OCI-LY7 (cell line): ENCODE measurements at regions not wholly inside any gene's neighbourhood (a gene's known extent, or its start where the extent isn't known, plus 50 kb on each side); places are given as distances from the start of the nearest gene placed in this dataset.

ENCODE experiments used
- BruUV-seq: library from RNA; stranded (reverse); fragments of 400-500 nt; replicated peaks from 2 replicates; lab custom pipeline; 2021; lab: Mats Ljungman, UMichigan
- CTCF ChIA-PET: fragments of 300-600 bp; sonication (Branson Sonifier 250); formaldehyde crosslinking; loops from one replicate; lab custom pipeline; 2022; ENCODE audit warnings: antibody characterized with exemption; ENCODE audit not compliant: unreplicated experiment; lab: Charles Lee
- POLR2A ChIA-PET: fragments of 300-600 bp; sonication (Branson Sonifier 250); formaldehyde crosslinking; loops from one replicate; lab custom pipeline; 2022; ENCODE audit warnings: antibody characterized with exemption; lab: Charles Lee
- DNase-seq: peaks from one replicate; pipeline ENCODE4 v3.0.0-alpha.2; 2015; ENCODE audit warnings: low spot score
- H2AFZ ChIP-seq: fragments of 200-600 bp; sonication (generic), shearing (Covaris generic); 2 replicates; pipeline ENCODE4 v1.6.1; 2014; ENCODE audit warnings: mild to moderate bottlenecking, antibody characterized with exemption, low read length, moderate library complexity
- H3K27ac ChIP-seq: fragments of 200-600 bp; sonication (generic); 2 replicates; pipeline ENCODE4 v1.5.1; 2014; ENCODE audit warnings: mixed run types, low read depth, mild to moderate bottlenecking, moderate library complexity, low read length, inconsistent platforms; ENCODE audit not compliant: poor library complexity, severe bottlenecking
- H3K36me3 ChIP-seq: fragments of 200-600 bp; sonication (generic); 2 replicates; pipeline ENCODE4 v1.6.1; 2014; ENCODE audit warnings: mild to moderate bottlenecking, antibody characterized with exemption, low read length, moderate library complexity, mixed read lengths; ENCODE audit not compliant: insufficient read depth
- H3K4me1 ChIP-seq: fragments of 200-600 bp; sonication (generic); 2 replicates; pipeline ENCODE4 v1.5.1; 2014; ENCODE audit warnings: mild to moderate bottlenecking, low read length; ENCODE audit not compliant: insufficient read depth, poor library complexity, severe bottlenecking
- H3K4me2 ChIP-seq: fragments of 200-600 bp; sonication (generic); 2 replicates; pipeline ENCODE4 v1.6.1; 2014; ENCODE audit warnings: mild to moderate bottlenecking, low read length
- H3K4me3 ChIP-seq: fragments of 200-600 bp; sonication (generic); 2 replicates; pipeline ENCODE4 v1.5.1; 2014; ENCODE audit warnings: mild to moderate bottlenecking, low read depth, low read length; ENCODE audit not compliant: poor library complexity, severe bottlenecking
- H3K79me2 ChIP-seq: fragments of 200-600 bp; sonication (generic); 2 replicates; pipeline ENCODE4 v1.6.1; 2016; ENCODE audit warnings: low read depth, mild to moderate bottlenecking, low read length, moderate library complexity, mixed read lengths; ENCODE audit not compliant: insufficient read depth
- H3K9me2 ChIP-seq: fragments of 200-600 bp; sonication (generic); 2 replicates; pipeline ENCODE4 v1.6.1; 2016; ENCODE audit warnings: mild to moderate bottlenecking, low read length, mixed read lengths; ENCODE audit not compliant: insufficient read depth
- H3K9me3 ChIP-seq: fragments of 200-600 bp; sonication (generic); 2 replicates; pipeline ENCODE4 v1.6.1; 2014; ENCODE audit warnings: mild to moderate bottlenecking, mixed run types, low read length, mixed read lengths
- H4K20me1 ChIP-seq: fragments of 200-600 bp; sonication (generic); 2 replicates; pipeline ENCODE4 v1.6.1; 2014; ENCODE audit warnings: mild to moderate bottlenecking, antibody characterized with exemption, low read length, moderate library complexity, mixed read lengths; ENCODE audit not compliant: insufficient read depth
- EZH2phosphoT487 ChIP-seq: fragments of 200-600 bp; sonication (generic); IDR thresholded peaks from 2 replicates; pipeline ENCODE4 v1.6.1; 2018; ENCODE audit warnings: low read depth, borderline replicate concordance, mild to moderate bottlenecking, mixed run types, antibody characterized with exemption, low read length, moderate library complexity, mixed read lengths
- intact Hi-C: fragments of 100-400 bp; cut with micrococcal nuclease; formaldehyde crosslinking; loops from one replicate; pipeline ENCODE4 v1.10.0; 2022; ENCODE audit not compliant: unreplicated experiment
- TF ChIP-seq, protein P1 (sequence below): fragments of 200-600 bp; sonication (generic); conservative IDR thresholded peaks from 2 replicates; pipeline ENCODE4 v1.5.1; 2014; ENCODE audit warnings: mild to moderate bottlenecking, antibody characterized with exemption, low read length, moderate library complexity, mixed read lengths

DNA sequence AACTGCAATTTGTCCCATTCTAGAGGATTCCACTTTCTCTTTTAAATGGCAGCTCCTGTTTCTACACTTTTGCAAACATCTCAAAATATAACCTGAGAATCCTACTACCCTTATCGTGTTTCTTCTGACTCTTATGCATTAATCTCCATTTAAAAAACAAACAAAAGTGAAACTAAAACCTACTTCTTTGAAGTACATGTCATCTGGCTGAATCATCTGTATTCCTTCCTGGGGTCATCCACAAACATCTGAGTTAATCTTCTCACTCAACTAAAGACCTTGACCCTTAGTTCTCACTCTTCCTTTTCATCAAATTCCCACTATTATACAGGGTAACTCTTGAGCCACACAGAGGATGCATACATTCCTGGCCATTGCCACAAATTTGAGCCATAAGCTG, 584.8 kb downstream of the PPARGC1A start:
- H3K79me2 ChIP-seq = no peaks in the 10 kb centered on the region
- no peaks in the 10 kb centered on the region for H3K9me3 ChIP-seq
- H3K27ac ChIP-seq = no peak overlapping the region
- ChIA-PET POLR2A (interaction anchor here (0.7 to 2.9 kb wide), 4 partner anchors 16 to 192 kb away, joined by 3 to 10 read pairs (median 4); no protein-coding TSS in a partner anchor), CTCF (no interaction called here)
- BruUV-seq = no TSS peak
- no peak for DNase-seq
- peak overlapping the region; percentile 40 for H3K4me2 ChIP-seq
- TF ChIP-seq, protein P1, sequence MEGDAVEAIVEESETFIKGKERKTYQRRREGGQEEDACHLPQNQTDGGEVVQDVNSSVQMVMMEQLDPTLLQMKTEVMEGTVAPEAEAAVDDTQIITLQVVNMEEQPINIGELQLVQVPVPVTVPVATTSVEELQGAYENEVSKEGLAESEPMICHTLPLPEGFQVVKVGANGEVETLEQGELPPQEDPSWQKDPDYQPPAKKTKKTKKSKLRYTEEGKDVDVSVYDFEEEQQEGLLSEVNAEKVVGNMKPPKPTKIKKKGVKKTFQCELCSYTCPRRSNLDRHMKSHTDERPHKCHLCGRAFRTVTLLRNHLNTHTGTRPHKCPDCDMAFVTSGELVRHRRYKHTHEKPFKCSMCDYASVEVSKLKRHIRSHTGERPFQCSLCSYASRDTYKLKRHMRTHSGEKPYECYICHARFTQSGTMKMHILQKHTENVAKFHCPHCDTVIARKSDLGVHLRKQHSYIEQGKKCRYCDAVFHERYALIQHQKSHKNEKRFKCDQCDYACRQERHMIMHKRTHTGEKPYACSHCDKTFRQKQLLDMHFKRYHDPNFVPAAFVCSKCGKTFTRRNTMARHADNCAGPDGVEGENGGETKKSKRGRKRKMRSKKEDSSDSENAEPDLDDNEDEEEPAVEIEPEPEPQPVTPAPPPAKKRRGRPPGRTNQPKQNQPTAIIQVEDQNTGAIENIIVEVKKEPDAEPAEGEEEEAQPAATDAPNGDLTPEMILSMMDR = no peak
- TF ChIP-seq EZH2phosphoT487 = no peak
- no peaks in the 10 kb centered on the region for H3K36me3 ChIP-seq
- H3K4me3 ChIP-seq = no peak overlapping the region
- H2AFZ ChIP-seq = peak overlapping the region; percentile 84
- H4K20me1 ChIP-seq = no peaks in the 10 kb centered on the region
- H3K4me1 ChIP-seq = peaks cover 6% of the 10 kb centered on the region
- H3K9me2 ChIP-seq = peaks cover 4% of the 10 kb centered on the region; the same call in 1 of the 2 replicates
- intact Hi-C loops = no loop called here

DNA sequence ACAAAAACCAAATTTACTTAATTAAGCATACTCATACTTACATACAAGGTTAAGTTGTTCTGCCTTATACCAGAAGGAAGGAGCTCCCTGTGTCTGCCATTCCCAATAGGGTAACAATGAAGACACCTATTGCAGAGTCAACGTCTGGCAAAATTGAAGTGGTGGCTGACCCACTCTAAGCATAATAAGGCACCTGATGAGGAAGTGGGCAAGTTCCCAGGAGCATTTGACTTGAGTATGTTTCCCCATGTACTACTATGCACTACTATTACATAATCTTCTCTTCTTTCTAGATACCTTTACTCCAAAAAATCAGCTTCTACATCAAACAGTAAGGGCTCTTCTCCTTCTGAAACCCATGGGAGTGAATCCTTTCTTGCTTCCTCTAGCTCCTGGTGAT, 591.5 kb downstream of the PPARGC1A start:
- no TSS peak for BruUV-seq
- H3K27ac ChIP-seq = no peak overlapping the region

DNA sequence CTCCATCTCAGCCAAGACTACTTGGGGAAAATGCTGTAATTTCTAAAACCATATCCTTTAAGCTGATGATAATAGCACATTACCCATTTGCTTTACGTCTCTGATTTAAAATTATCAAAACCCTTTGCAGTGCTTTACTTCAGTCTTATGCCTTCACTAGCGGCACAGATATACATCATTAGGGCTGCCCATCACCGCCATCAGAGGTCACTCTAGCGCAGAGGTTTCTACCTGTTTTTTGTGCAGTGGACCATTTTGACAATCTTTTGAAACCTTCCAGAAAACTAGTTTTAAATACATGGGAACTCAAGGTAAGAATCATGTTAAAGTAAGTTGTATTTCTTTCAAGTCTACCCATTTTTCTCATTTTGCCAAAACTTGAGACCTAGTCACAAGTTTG, 592.5 kb downstream of the PPARGC1A start:
- ChIA-PET POLR2A (no interaction called here), CTCF (no interaction called here)
- Histone ChIP-seq H2AFZ (no peak overlapping the region), H3K36me3 (no peaks in the 10 kb centered on the region), H3K4me1 (no peaks in the 10 kb centered on the region), H3K9me3 (no peaks in the 10 kb centered on the region), H3K27ac (no peak overlapping the region), H4K20me1 (no peaks in the 10 kb centered on the region), H3K9me2 (peaks cover 4% of the 10 kb centered on the region; the same call in 1 of the 2 replicates), H3K79me2 (no peaks in the 10 kb centered on the region), H3K4me2 (no peak overlapping the region), H3K4me3 (no peak overlapping the region)
- BruUV-seq = no TSS peak
- TF ChIP-seq EZH2phosphoT487 = no peak
- TF ChIP-seq, protein P1 = peak; percentile 55
- peak; percentile 4 for DNase-seq
- intact Hi-C loops = no loop called here

More for the DNA sequence above, 591.5 kb downstream of the PPARGC1A start:
- Histone ChIP-seq H3K9me3 (no peaks in the 10 kb centered on the region), H3K4me2 (no peak overlapping the region), H3K4me1 (no peaks in the 10 kb centered on the region), H3K79me2 (no peaks in the 10 kb centered on the region), H4K20me1 (no peaks in the 10 kb centered on the region), H3K36me3 (no peaks in the 10 kb centered on the region), H3K9me2 (peaks cover 4% of the 10 kb centered on the region; the same call in 1 of the 2 replicates), H2AFZ (no peak overlapping the region), H3K4me3 (no peak overlapping the region)
- CTCF ChIA-PET = no interaction called here
- POLR2A ChIA-PET = interaction anchor here (0.5 kb wide), 1 partner anchor 1086 kb away, joined by 7 read pairs; no protein-coding TSS in a partner anchor
- TF ChIP-seq, protein P1 = no peak
- no peak for TF ChIP-seq EZH2phosphoT487
- no peak for DNase-seq
- intact Hi-C loops = no loop called here
